PC-3 (cell line): ENCODE measurements at regions not wholly inside any gene's neighbourhood (a gene's known extent, or its start where the extent isn't known, plus 50 kb on each side); places are given as distances from the start of the nearest gene placed in this dataset.

Source experiments
- ATAC-seq: fragments of 200-7000 bp; cut with Tn5 transposase; 2 replicates; pipeline ENCODE4 v1.9.1; 2020; ENCODE audit warnings: mild to moderate bottlenecking, moderate library complexity
- BruUV-seq: library from RNA; stranded (reverse); fragments of 400-500 nt; replicated peaks from 2 replicates; lab custom pipeline; 2021; lab: Mats Ljungman, UMichigan
- CTCF ChIA-PET: fragments of 300-600 bp; sonication (Branson Sonifier 250); formaldehyde crosslinking; loops from one replicate; lab custom pipeline; 2022; ENCODE audit warnings: antibody characterized with exemption; lab: Charles Lee
- POLR2A ChIA-PET: fragments of 300-600 bp; sonication (Branson Sonifier 250); formaldehyde crosslinking; loops from one replicate; lab custom pipeline; 2022; ENCODE audit warnings: antibody characterized with exemption; ENCODE audit not compliant: unreplicated experiment; lab: Charles Lee
- DNase-seq: peaks from one replicate; pipeline ENCODE4 v3.0.0-alpha.2; 2015
- H2AFZ ChIP-seq: fragments of 300-600 bp; sonication (generic); 2 replicates; pipeline ENCODE4 v1.6.0; 2016; ENCODE audit warnings: antibody characterized with exemption, low read length
- H3F3A ChIP-seq: fragments of 300-600 bp; sonication (generic); one replicate; pipeline ENCODE4 v1.6.0; 2017; ENCODE audit warnings: antibody characterized with exemption, low read length, control low read depth, mild to moderate bottlenecking; ENCODE audit not compliant: unreplicated experiment
- H3K27ac ChIP-seq: fragments of 300-600 bp; sonication (generic); 2 replicates; pipeline ENCODE4 v1.5.1; 2016; ENCODE audit warnings: mild to moderate bottlenecking, low read length
- H3K27me3 ChIP-seq: fragments of 300-600 bp; sonication (generic); 2 replicates; pipeline ENCODE4 v1.6.1; 2016; ENCODE audit warnings: low read length, mixed read lengths
- H3K36me3 ChIP-seq: fragments of 300-600 bp; sonication (generic); 2 replicates; pipeline ENCODE4 v1.6.1; 2016; ENCODE audit warnings: low read depth, mixed run types, low read length, mixed read lengths
- H3K4me1 ChIP-seq: fragments of 300-600 bp; sonication (generic); 2 replicates; pipeline ENCODE4 v1.5.1; 2016; ENCODE audit warnings: low read length; ENCODE audit not compliant: insufficient read depth
- H3K4me2 ChIP-seq: fragments of 300-600 bp; sonication (generic); 2 replicates; pipeline ENCODE4 v1.6.0; 2016; ENCODE audit warnings: low read length
- H3K4me3 ChIP-seq: fragments of 300-600 bp; sonication (generic); 2 replicates; pipeline ENCODE4 v1.5.1; 2016; ENCODE audit warnings: mild to moderate bottlenecking, low read length, mixed read lengths
- H3K79me2 ChIP-seq: fragments of 300-600 bp; sonication (generic); 2 replicates; pipeline ENCODE4 v1.6.1; 2017; ENCODE audit warnings: low read length, mixed read lengths
- H3K9ac ChIP-seq: fragments of 300-600 bp; sonication (generic); 2 replicates; pipeline ENCODE4 v1.6.0; 2016; ENCODE audit warnings: mild to moderate bottlenecking, low read length
- H3K9me2 ChIP-seq: fragments of 300-600 bp; sonication (generic); replicated peaks from 2 replicates; pipeline ENCODE4 v1.6.1; 2016; ENCODE audit warnings: mixed run types, low read length, mixed read lengths
- H3K9me3 ChIP-seq: fragments of 300-600 bp; sonication (generic); 2 replicates; pipeline ENCODE4 v1.6.1; 2016; ENCODE audit warnings: low read length, mixed read lengths
- H4K20me1 ChIP-seq: fragments of 300-600 bp; sonication (generic); 2 replicates; pipeline ENCODE4 v1.6.1; 2016; ENCODE audit warnings: low read length, mixed read lengths
- EZH2 ChIP-seq: fragments of 300-600 bp; sonication (generic); IDR thresholded peaks from one replicate; pipeline ENCODE4 v1.6.1; 2017; ENCODE audit warnings: antibody characterized with exemption, mild to moderate bottlenecking, low read length; ENCODE audit not compliant: unreplicated experiment
- EZH2phosphoT487 ChIP-seq: fragments of 300-600 bp; sonication (generic); IDR thresholded peaks from 2 replicates; pipeline ENCODE4 v1.6.1; 2018; ENCODE audit warnings: mild to moderate bottlenecking, antibody characterized with exemption, low read length, borderline replicate concordance
- intact Hi-C: fragments of 100-400 bp; cut with micrococcal nuclease; formaldehyde crosslinking; loops from 2 replicates; pipeline ENCODE4 v1.9.0; 2023
- TF ChIP-seq, protein P1 (sequence below): fragments of 300-600 bp; sonication (generic); conservative IDR thresholded peaks from 2 replicates; pipeline ENCODE4 v1.5.1; 2017; ENCODE audit warnings: antibody characterized with exemption, low read depth, mild to moderate bottlenecking, low read length

DNA sequence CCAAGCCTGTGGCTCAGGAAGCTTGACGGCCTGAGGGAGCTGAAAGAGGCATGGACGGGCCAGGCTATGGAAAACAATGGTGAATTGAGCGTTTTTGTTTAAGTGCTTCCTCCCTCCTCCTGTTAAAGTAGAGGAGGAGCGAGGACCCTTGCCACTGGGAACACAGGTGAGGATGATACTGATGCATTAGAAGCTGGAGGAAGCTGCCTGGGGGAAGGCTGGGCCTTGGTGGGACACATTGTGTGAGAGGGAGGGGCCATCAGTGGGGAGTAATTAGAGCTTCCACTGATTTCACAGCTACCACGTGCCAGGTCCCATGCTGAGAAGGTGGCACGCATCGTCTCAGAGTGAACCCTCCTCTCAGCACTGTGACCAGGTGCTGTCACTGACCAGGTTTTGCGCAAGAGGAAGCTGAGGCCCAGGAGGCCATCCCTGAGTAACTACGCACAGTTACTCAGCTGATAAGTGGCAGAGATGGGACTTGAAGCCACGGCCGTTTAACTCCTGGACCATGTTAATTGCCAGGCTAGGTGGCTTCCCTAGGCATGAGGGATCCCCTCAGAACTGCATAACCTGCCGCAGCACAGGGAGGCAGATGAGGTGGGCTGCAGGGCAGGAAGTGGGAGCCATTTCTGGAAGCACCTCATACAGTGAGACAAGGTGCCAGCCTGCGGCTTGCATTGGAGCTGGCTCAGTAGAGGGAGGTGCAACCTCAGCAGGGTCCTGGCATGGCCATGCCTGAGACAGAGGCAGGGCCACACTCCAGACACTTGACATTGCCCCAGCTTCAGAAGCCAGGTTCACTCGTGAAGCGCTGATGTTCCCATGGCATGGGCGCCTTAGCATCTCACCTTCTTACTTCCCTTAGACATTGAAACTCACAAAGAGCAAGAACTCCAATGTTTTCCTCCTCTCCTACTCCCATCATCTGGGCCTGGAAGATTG lies 195.3 kb upstream of the MVB12B start:
- H4K20me1 ChIP-seq: no peaks in the 10 kb centered on the region
- intact Hi-C loops: no loop called here
- CTCF ChIA-PET: interaction anchor here (1.0 kb wide), 1 partner anchor 29 kb away, joined by 7 read pairs; no protein-coding TSS in a partner anchor

DNA sequence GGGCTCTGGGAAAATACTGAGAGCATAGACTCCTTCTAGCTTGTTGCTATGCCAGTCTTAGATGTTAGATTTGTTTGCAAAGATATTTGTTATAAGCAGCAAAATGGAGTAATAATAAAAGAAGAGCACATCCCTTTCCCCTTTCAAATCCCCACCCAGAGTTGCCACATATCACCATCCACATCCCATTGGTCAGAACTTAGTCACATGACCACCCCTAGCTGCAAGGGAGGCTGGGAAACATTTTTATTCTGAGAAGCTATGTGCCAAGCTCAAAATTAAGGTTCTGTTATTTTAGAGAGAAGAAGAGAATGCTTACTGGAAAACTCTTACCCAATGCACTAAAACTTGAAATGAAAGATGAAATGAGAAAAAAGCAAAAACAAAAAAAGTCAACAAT lies 193.9 kb upstream of the MVB12B start:
- DNase-seq: no peak
- no peaks in the 10 kb centered on the region for H3F3A ChIP-seq

More for the DNA sequence above, 195.3 kb upstream of the MVB12B start:
- H3K79me2 ChIP-seq: no peaks in the 10 kb centered on the region
- H3K9ac ChIP-seq: no peak overlapping the region
- ATAC-seq (no peak), DNase-seq (no peak)
- H3K9me3 ChIP-seq: no peaks in the 10 kb centered on the region
- no peak overlapping the region for H2AFZ ChIP-seq
- no peaks in the 10 kb centered on the region for H3K4me1 ChIP-seq
- no peak overlapping the region for H3K27ac ChIP-seq
- POLR2A ChIA-PET: no interaction called here
- H3F3A ChIP-seq: no peaks in the 10 kb centered on the region
- TF ChIP-seq EZH2: no peak
- no peak for TF ChIP-seq EZH2phosphoT487
- TF ChIP-seq, protein P1, sequence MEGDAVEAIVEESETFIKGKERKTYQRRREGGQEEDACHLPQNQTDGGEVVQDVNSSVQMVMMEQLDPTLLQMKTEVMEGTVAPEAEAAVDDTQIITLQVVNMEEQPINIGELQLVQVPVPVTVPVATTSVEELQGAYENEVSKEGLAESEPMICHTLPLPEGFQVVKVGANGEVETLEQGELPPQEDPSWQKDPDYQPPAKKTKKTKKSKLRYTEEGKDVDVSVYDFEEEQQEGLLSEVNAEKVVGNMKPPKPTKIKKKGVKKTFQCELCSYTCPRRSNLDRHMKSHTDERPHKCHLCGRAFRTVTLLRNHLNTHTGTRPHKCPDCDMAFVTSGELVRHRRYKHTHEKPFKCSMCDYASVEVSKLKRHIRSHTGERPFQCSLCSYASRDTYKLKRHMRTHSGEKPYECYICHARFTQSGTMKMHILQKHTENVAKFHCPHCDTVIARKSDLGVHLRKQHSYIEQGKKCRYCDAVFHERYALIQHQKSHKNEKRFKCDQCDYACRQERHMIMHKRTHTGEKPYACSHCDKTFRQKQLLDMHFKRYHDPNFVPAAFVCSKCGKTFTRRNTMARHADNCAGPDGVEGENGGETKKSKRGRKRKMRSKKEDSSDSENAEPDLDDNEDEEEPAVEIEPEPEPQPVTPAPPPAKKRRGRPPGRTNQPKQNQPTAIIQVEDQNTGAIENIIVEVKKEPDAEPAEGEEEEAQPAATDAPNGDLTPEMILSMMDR: no peak
- H3K4me3 ChIP-seq: no peak overlapping the region
- no peaks in the 10 kb centered on the region for H3K36me3 ChIP-seq
- no peak overlapping the region for H3K4me2 ChIP-seq
- no peaks in the 10 kb centered on the region for H3K27me3 ChIP-seq
- BruUV-seq: no TSS peak
- no peaks in the 10 kb centered on the region for H3K9me2 ChIP-seq

More for the DNA sequence above, 193.9 kb upstream of the MVB12B start:
- Histone ChIP-seq H4K20me1 (no peaks in the 10 kb centered on the region), H3K27ac (no peak overlapping the region), H2AFZ (no peak overlapping the region), H3K9me2 (no peaks in the 10 kb centered on the region), H3K4me1 (no peaks in the 10 kb centered on the region), H3K27me3 (no peaks in the 10 kb centered on the region), H3K79me2 (no peaks in the 10 kb centered on the region), H3K4me2 (no peak overlapping the region), H3K36me3 (no peaks in the 10 kb centered on the region), H3K4me3 (no peak overlapping the region), H3K9ac (no peak overlapping the region), H3K9me3 (no peaks in the 10 kb centered on the region)
- intact Hi-C loops: no loop called here
- ChIA-PET CTCF (no interaction called here), POLR2A (no interaction called here)
- TF ChIP-seq EZH2phosphoT487 (no peak), EZH2 (no peak)
- TF ChIP-seq, protein P1: no peak
- no TSS peak for BruUV-seq
- ATAC-seq: no peak
